AG09309 (cell line): ENCODE measurements at regions not wholly inside any gene's neighbourhood (a gene's known extent, or its start where the extent isn't known, plus 50 kb on each side); places are given as distances from the start of the nearest gene placed in this dataset.
"Not testable (repeated sequence)": the region's sequence is repeated elsewhere in the genome, so short reads cannot be mapped to it uniquely, and the experiment has no call there.

Experiments used
- DNase-seq: peaks from one replicate; pipeline ENCODE4 v3.0.0-alpha.2; 2010; ENCODE audit warnings: low read depth
- H3K4me3 ChIP-seq: 2 replicates; pipeline ENCODE4 v1.5.1; 2011; ENCODE audit warnings: mild to moderate bottlenecking, low read depth, low read length, moderate library complexity; ENCODE audit not compliant: control insufficient read depth
- TF ChIP-seq, protein P1 (sequence below): IDR thresholded peaks from 2 replicates; pipeline ENCODE4 v1.5.1; 2011; ENCODE audit warnings: mild to moderate bottlenecking, low read depth, low read length, inconsistent platforms; ENCODE audit not compliant: insufficient read depth, control insufficient read depth; ENCODE audit errors: missing control alignments

DNA sequence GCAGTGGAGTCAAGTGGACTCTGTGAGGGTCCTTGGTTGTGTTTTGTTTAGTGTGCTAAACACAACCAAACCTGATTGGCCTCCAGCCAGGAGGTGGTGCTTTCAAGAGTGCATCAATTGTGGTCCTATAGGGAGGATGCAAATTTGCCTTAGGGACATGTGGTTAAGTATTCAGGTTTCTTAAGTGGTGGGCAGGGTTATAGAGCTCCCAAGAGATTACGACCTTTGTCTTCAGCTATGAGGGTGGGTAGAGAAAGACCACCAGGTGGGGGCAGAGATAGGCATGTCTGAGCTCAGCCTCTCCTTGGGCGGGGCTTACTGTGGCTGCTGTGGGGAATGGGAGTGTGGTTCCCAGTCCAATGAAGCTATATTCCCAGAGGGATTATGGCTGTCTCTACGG lies 186.6 kb downstream of the SQOR start:
- TF ChIP-seq, protein P1, sequence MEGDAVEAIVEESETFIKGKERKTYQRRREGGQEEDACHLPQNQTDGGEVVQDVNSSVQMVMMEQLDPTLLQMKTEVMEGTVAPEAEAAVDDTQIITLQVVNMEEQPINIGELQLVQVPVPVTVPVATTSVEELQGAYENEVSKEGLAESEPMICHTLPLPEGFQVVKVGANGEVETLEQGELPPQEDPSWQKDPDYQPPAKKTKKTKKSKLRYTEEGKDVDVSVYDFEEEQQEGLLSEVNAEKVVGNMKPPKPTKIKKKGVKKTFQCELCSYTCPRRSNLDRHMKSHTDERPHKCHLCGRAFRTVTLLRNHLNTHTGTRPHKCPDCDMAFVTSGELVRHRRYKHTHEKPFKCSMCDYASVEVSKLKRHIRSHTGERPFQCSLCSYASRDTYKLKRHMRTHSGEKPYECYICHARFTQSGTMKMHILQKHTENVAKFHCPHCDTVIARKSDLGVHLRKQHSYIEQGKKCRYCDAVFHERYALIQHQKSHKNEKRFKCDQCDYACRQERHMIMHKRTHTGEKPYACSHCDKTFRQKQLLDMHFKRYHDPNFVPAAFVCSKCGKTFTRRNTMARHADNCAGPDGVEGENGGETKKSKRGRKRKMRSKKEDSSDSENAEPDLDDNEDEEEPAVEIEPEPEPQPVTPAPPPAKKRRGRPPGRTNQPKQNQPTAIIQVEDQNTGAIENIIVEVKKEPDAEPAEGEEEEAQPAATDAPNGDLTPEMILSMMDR: no peak
- H3K4me3 ChIP-seq: no peak overlapping the region
- no peak for DNase-seq

DNA sequence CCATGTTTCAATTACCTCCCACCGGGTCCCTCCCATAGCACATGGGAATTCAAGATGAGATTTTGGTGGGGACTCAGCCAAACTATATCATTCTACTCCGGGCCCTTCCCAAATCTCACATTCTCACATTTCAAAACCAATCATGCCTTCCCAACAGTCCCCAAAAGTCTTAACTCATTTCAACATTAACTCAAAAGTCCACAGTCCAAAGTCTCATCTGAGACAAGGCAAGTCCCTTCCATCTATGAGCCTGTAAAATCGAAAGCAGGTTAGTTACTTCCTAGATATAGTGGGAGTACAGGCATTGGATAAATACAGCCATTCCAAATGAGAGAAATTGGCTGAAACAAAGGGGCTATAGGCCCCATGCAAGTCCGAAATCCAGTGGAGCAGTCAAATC lies 188.1 kb downstream of the SQOR start:
- DNase-seq, H3K4me3 ChIP-seq: not testable (repeated sequence)

DNA sequence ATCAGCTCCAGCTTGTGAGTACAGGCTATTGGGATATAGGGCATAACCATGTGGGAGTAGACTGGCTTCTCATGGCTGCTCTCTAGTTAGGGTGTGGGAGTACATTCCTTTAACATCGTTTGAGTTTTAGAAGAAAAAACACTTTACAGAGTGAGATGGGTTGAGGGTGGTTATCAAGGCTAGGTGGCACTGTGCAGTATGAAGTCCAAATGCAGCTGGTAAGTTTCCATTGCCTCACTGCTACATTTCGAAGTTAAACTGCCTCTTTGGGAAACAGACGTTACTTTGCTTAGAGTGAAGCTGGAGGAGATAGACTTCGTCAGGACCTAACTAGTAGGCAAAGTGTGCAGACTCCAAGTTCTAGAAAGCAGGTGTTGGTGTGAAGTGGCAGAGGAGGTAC lies 192.4 kb downstream of the SQOR start:
- H3K4me3 ChIP-seq: no peak overlapping the region
- TF ChIP-seq, protein P1: no peak
- DNase-seq: no peak

DNA sequence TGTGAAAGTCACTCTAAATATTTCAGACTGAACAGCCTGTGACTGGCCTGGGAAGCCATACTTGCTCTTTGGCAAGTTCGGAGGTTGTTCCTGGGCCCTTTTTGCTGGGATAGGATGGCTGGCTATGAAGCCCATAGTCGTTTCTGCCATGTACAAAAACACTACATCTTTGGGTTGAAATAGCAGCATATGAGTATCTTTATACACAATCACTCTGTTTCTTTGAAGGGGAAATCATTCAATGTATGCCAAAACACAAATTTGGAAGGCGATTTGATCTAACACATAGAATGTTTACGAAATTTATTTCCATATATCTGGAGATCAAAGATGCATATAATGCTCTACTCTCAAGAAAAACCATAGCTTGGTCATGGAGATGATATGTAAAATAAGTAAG lies 192.9 kb downstream of the SQOR start:
- no peak for DNase-seq
- TF ChIP-seq, protein P1: no peak
- no peak overlapping the region for H3K4me3 ChIP-seq

DNA sequence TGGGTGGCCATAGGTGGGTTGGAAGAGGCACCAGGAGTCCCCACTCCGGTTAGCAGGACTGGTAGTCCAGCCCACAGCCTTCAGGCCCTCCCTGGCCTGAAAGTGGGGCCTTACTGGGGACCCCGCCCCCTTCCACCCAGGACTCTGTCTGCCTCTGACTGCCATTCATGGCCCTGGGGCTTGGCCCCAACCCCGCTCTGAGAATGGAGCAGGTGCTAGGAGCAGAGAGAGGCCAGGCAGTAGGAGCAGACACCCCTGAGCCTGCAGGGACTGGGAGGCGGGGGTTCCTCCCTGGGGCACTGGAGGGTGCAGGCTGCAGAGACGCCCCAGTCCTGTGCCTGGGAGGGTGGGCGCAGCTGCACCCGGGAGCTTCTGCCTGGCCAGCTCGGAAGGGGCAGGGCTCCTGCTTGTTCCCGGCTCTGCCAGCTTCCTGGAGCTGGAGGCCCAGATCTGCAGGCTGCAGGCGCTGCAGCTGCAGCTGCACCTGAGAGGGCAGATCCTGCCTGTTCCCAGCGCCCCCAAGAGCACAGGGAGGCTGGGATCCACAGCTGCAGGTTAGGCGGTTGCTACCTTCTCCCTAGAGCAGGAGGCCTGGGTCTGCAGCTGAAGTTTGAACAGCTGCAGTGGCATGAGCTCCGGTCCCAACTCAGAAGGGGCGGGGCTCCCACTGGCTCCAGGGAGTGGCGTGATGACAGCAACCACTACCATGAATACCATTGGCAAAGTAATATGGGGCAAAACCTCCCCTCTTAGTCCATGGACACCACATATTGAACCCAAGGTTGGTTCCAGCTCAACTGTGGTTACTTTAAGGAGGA lies 194.7 kb downstream of the SQOR start:
- H3K4me3 ChIP-seq: no peak overlapping the region
- no peak for DNase-seq
- TF ChIP-seq, protein P1: no peak

DNA sequence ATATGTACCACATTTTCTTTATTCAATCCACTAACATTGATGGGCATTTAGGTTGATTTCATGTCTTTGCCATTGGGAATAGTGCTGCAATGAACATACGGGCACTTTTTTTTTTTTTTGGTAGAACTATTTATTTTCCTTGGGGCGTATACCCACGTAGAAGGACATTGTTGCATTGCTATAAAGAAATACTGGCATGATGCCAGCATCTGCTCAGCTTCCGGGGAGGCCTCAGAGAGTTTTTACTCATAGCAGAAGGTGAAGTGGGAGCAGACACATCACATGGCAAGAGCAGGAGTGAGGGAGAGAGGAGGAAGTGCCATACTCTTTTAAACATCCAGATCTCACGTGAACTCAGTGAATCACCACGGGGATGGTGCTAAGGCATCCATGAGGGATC lies 197.0 kb downstream of the SQOR start:
- TF ChIP-seq, protein P1: no peak
- DNase-seq: no peak
- no peak overlapping the region for H3K4me3 ChIP-seq

DNA sequence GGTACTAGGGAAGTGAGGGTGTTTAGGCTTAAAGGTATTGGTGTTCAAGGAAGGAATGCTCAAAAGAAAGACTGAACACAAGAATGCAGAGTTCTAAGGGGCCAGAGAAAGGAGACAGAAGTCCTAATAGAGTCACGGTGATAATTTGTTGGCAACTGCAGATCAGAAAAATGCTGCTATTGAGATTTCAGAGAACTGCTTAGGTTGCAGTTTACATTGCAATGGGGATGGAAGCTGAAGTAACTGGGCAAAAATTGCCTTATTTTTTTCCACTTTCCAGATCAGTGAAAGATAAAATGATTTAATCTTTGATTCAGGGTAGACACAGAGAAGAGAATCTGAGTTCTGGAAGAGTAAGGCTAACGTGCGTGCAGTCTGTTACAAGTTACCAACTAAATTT lies 199.8 kb downstream of the SQOR start:
- H3K4me3 ChIP-seq: no peak overlapping the region
- TF ChIP-seq, protein P1: no peak
- DNase-seq: no peak
